Endothelial cell of umbilical vein (primary cell): ENCODE measurements at regions not wholly inside any gene's neighbourhood (a gene's known extent, or its start where the extent isn't known, plus 50 kb on each side); places are given as distances from the start of the nearest gene placed in this dataset.

Source experiments
- BruUV-seq: library from RNA; stranded (reverse); fragments of 400-500 nt; replicated peaks from 2 replicates; lab custom pipeline; 2021; lab: Mats Ljungman, UMichigan
- CTCF ChIA-PET: fragments of 300-600, 350-600 bp; sonication (Branson Sonifier 250); formaldehyde crosslinking; loops from one replicate; lab custom pipeline; 2021; ENCODE audit warnings: antibody characterized with exemption, inconsistent platforms; lab: Charles Lee
- POLR2A ChIA-PET: fragments of 300-600, 350-600 bp; sonication (Branson Sonifier 250); formaldehyde crosslinking; loops from one replicate; lab custom pipeline; 2021; ENCODE audit warnings: antibody characterized with exemption, inconsistent platforms; lab: Charles Lee
- DNase-seq: peaks from one replicate; pipeline ENCODE4 v3.0.0-alpha.2; 2011; ENCODE audit warnings: low read depth, low spot score
- FAIRE-seq: peaks from 2 replicates; lab custom pipeline; 2011; peaks lifted over from hg19 to GRCh38; lab: Jason Lieb, UNC
- H2AFZ ChIP-seq: 2 replicates; pipeline ENCODE4 v1.6.0; 2012; ENCODE audit warnings: low read depth, low read length, control low read depth, inconsistent platforms
- H3K27ac ChIP-seq: 2 replicates; pipeline ENCODE4 v1.5.1; 2011; ENCODE audit warnings: low read depth, mild to moderate bottlenecking, control low read depth, low read length, moderate library complexity; ENCODE audit not compliant: insufficient read depth
- H3K27me3 ChIP-seq, 2 experiments: 2 replicates each; pipeline versions ENCODE4 v1.6.0 to v1.6.1; 2011; ENCODE audit warnings: low read length in 2 of 2, mixed read lengths in 1 of 2; ENCODE audit not compliant: control insufficient read depth in 2 of 2, insufficient read depth in 2 of 2
- H3K36me3 ChIP-seq, 2 experiments: 2 replicates in 1 of 2; 3 replicates in 1 of 2; pipeline ENCODE4 v1.5.1; 2011; ENCODE audit warnings: low read length in 2 of 2, mild to moderate bottlenecking in 1 of 2, moderate library complexity in 1 of 2; ENCODE audit not compliant: control insufficient read depth in 2 of 2, insufficient read depth in 2 of 2; ENCODE audit errors: extremely low read depth in 1 of 2
- H3K4me1 ChIP-seq: 3 replicates; pipeline ENCODE4 v1.5.1; 2011; ENCODE audit warnings: mild to moderate bottlenecking, low read length; ENCODE audit not compliant: control insufficient read depth, insufficient read depth; ENCODE audit errors: extremely low read depth
- H3K4me2 ChIP-seq: 2 replicates; pipeline ENCODE4 v1.6.1; 2011; ENCODE audit warnings: low read length, control low read depth, mixed read lengths; ENCODE audit not compliant: insufficient read depth
- H3K4me3 ChIP-seq, 3 experiments: fragments of 200-600 bp in 1 of 3; sonication (generic), shearing (Covaris generic) in 1 of 3; replicated peaks in 1 of 3; 2 replicates each; pipeline ENCODE4 v1.5.1; 2011 to 2016; ENCODE audit warnings: control low read depth in 3 of 3, low read length in 3 of 3, mild to moderate bottlenecking in 2 of 3, inconsistent platforms in 1 of 3, low read depth in 1 of 3, moderate library complexity in 1 of 3; ENCODE audit not compliant: insufficient read depth in 1 of 3
- H3K79me2 ChIP-seq: 2 replicates; pipeline ENCODE4 v1.6.0; 2012; ENCODE audit warnings: low read length, inconsistent platforms; ENCODE audit not compliant: control insufficient read depth, insufficient read depth
- H3K9ac ChIP-seq: replicated peaks from 2 replicates; pipeline ENCODE3; 2011; ENCODE audit warnings: low read length, control low read depth; ENCODE audit not compliant: insufficient read depth; ENCODE audit errors: extremely low read depth
- H3K9me1 ChIP-seq: replicated peaks from 3 replicates; pipeline ENCODE4 v1.6.0; 2011; ENCODE audit warnings: mild to moderate bottlenecking, low read length; ENCODE audit not compliant: control insufficient read depth, insufficient read depth; ENCODE audit errors: extremely low read depth
- H3K9me3 ChIP-seq: replicated peaks from 2 replicates; pipeline ENCODE4 v1.5.1; 2012; ENCODE audit warnings: low read length, inconsistent platforms; ENCODE audit not compliant: control insufficient read depth, insufficient read depth
- H4K20me1 ChIP-seq: replicated peaks from 2 replicates; pipeline ENCODE3; 2011; ENCODE audit warnings: mild to moderate bottlenecking, low read length; ENCODE audit not compliant: control insufficient read depth, insufficient read depth; ENCODE audit errors: extremely low read depth
- CTCF ChIP-seq, 2 donors: IDR thresholded peaks; 1 replicate in 1 of 2; 2 replicates in 1 of 2; pipeline ENCODE4 v1.5.1; 2011; ENCODE audit warnings: low read length in 2 of 2, mild to moderate bottlenecking in 2 of 2, moderate library complexity in 2 of 2, control low read depth in 1 of 2, inconsistent platforms in 1 of 2, low read depth in 1 of 2; ENCODE audit not compliant: insufficient read depth in 1 of 2; ENCODE audit errors: extremely low read depth in 1 of 2
- EZH2 ChIP-seq: IDR thresholded peaks from 2 replicates; pipeline ENCODE4 v1.6.1; 2012; ENCODE audit warnings: borderline replicate concordance, low read depth, mild to moderate bottlenecking, moderate library complexity, low read length, inconsistent platforms; ENCODE audit not compliant: severe bottlenecking
- FOS ChIP-seq: IDR thresholded peaks from 2 replicates; pipeline ENCODE4 v1.6.1; 2011; ENCODE audit warnings: mild to moderate bottlenecking, low read length, moderate library complexity, borderline replicate concordance; ENCODE audit not compliant: insufficient read depth
- GATA2 ChIP-seq: IDR thresholded peaks from 2 replicates; pipeline ENCODE4 v1.7.0; 2011; ENCODE audit warnings: low read depth, mild to moderate bottlenecking, moderate library complexity, mixed read lengths, low read length; ENCODE audit not compliant: insufficient read length, insufficient read depth
- JUN ChIP-seq: IDR thresholded peaks from 2 replicates; pipeline ENCODE4 v1.6.1; 2011; ENCODE audit warnings: borderline replicate concordance, low read depth; ENCODE audit not compliant: insufficient read length, insufficient read depth
- MYC ChIP-seq: IDR thresholded peaks from one replicate; pipeline ENCODE4 v1.6.1; 2011; ENCODE audit warnings: mild to moderate bottlenecking, low read depth, low read length
- POLR2A ChIP-seq: IDR thresholded peaks from 2 replicates; pipeline ENCODE4 v1.6.1; 2012; ENCODE audit warnings: low read depth, mild to moderate bottlenecking, control low read depth, low read length
- POLR2AphosphoS5 ChIP-seq: IDR thresholded peaks from 2 replicates; pipeline ENCODE4 v1.6.1; 2012; ENCODE audit warnings: low read depth, mild to moderate bottlenecking, control low read depth, low read length, moderate library complexity; ENCODE audit not compliant: insufficient read depth
- dilution Hi-C: fragments of 300-500 bp; cut with MboI; formaldehyde crosslinking; loops from one replicate; pipeline ENCODE4 v1.15.0; 2019; ENCODE audit warnings: low sequenced_read_pairs; ENCODE audit not compliant: extremely low pct_ligation_motif_present
- intact Hi-C: fragments of 100-400 bp; cut with micrococcal nuclease; formaldehyde crosslinking; loops from one replicate; pipeline ENCODE4 v1.10.0; 2022
- TF ChIP-seq, protein P1 (sequence below): IDR thresholded peaks from 2 replicates; pipeline ENCODE4 v1.6.1; 2011; ENCODE audit not compliant: insufficient read depth, insufficient read length

GRCh38 chr15:35842631-35843030 is 296.7 kb upstream of the DPH6 start:
- no peaks in the 10 kb centered on the region for H4K20me1 ChIP-seq
- DNase-seq, result no peak
- H3K9me3 ChIP-seq, result no peaks in the 10 kb centered on the region
- no peak for FAIRE-seq
- intact Hi-C loops, result no loop called here
- no peaks in the 10 kb centered on the region for H3K9me1 ChIP-seq
- dilution Hi-C loops, result no loop called here
- H2AFZ ChIP-seq, result no peak overlapping the region
- H3K79me2 ChIP-seq, result no peaks in the 10 kb centered on the region
- POLR2A ChIA-PET, result no interaction called here
- no peak overlapping the region for H3K4me3 ChIP-seq
- TF ChIP-seq MYC (no peak), GATA2 (no peak), POLR2AphosphoS5 (no peak)
- H3K9ac ChIP-seq, result no peak overlapping the region
- CTCF ChIA-PET, result interaction anchor here (1.0 to 1.2 kb wide), 2 partner anchors 9 to 323 kb away, joined by 3 to 5 read pairs; no protein-coding TSS in a partner anchor
- no peak overlapping the region for H3K27ac ChIP-seq
- H3K4me2 ChIP-seq, result no peak overlapping the region
- peaks cover 23 to 27% of the 10 kb centered on the region in 2 experiments for H3K27me3 ChIP-seq
- H3K36me3 ChIP-seq, result no peaks in the 10 kb centered on the region
- H3K4me1 ChIP-seq, result no peaks in the 10 kb centered on the region
- BruUV-seq, result no TSS peak

DNA sequence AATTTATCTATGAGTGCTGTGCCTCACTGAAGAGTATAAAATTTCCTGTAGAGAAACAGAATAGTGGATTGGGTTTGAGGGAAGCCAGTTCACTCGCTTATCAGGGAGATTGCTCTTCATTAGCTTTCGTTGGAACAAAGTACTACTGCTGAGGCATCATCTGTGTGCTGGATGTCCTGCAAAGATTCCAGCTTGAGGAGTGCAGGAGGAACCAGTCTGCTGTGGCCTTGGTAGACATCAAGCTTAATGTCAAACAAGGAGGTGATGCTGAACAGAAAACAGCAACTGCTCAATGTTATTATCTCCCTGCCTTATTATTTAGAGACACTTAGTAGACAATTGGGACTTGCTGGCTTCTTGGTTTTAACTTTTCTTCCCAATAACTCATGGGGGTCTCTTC is 297.5 kb upstream of the DPH6 start:
- Histone ChIP-seq H3K9ac (no peak overlapping the region), H4K20me1 (no peaks in the 10 kb centered on the region), H2AFZ (no peak overlapping the region), H3K9me1 (no peaks in the 10 kb centered on the region), H3K9me3 (no peaks in the 10 kb centered on the region), H3K4me2 (no peak overlapping the region), H3K36me3 (no peaks in the 10 kb centered on the region), H3K79me2 (no peaks in the 10 kb centered on the region), H3K4me3 (no peak overlapping the region), H3K27me3 (peaks cover 26% of the 10 kb centered on the region in 2 experiments), H3K4me1 (no peaks in the 10 kb centered on the region), H3K27ac (no peak overlapping the region)
- no TSS peak for BruUV-seq
- POLR2A ChIA-PET, result no interaction called here
- dilution Hi-C loops (no loop called here), intact Hi-C loops (no loop called here)
- TF ChIP-seq JUN (no peak), MYC (no peak), POLR2A (no peak), POLR2AphosphoS5 (no peak), EZH2 (no peak), CTCF (IDR thresholded peaks at IDR 0.05; ENCODE audit: extremely low read depth in 1 of 2, insufficient read depth in 1 of 2, low read depth in 1 of 2, low read length in 2 of 2) (no peak), GATA2 (no peak), FOS (no peak)
- TF ChIP-seq, protein P1, sequence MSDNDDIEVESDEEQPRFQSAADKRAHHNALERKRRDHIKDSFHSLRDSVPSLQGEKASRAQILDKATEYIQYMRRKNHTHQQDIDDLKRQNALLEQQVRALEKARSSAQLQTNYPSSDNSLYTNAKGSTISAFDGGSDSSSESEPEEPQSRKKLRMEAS, result no peak
- FAIRE-seq (no peak), DNase-seq (no peak)
- CTCF ChIA-PET, result no interaction called here
